HG02981 (cell line): ENCODE measurements at regions not wholly inside any gene's neighbourhood (a gene's known extent, or its start where the extent isn't known, plus 50 kb on each side); places are given as distances from the start of the nearest gene placed in this dataset.

Experiments
- ATAC-seq: cut with Tn5 transposase; IDR thresholded peaks from one replicate; pipeline ENCODE4 v1.9.1; 2021; ENCODE audit warnings: mild to moderate bottlenecking, moderate library complexity; ENCODE audit not compliant: unreplicated experiment

GRCh38 chr2:42108852-42109251, 60.3 kb upstream of the EML4 start:
- ATAC-seq, result no peak

GRCh38 chr2:42109959-42110640, 59.1 kb upstream of the EML4 start:
- ATAC-seq, result no peak

- ATAC-seq, result no peak
Measured at GRCh38 chr2:42110641-42111322, 58.4 kb upstream of the EML4 start.

GRCh38 chr2:42112418-42112817, 56.7 kb upstream of the EML4 start:
- no peak for ATAC-seq

GRCh38 chr2:42113452-42113851, 55.7 kb upstream of the EML4 start:
- no peak for ATAC-seq

GRCh38 chr2:42114091-42114490, 55.1 kb upstream of the EML4 start:
- no peak for ATAC-seq

GRCh38 chr2:42115588-42115987, 53.6 kb upstream of the EML4 start:
- no peak for ATAC-seq

- no peak for ATAC-seq
Measured at GRCh38 chr2:42116195-42117181, 52.7 kb upstream of the EML4 start.

GRCh38 chr2:42117182-42117579, 52.0 kb upstream of the EML4 start:
- ATAC-seq, result no peak

- ATAC-seq, result peak; percentile 84
Measured at GRCh38 chr2:42117923-42118753, 51.0 kb upstream of the EML4 start.

- no peak for ATAC-seq
Measured at GRCh38 chr2:42118754-42119569, 50.2 kb upstream of the EML4 start.
